Inflammatory macrophage treated with lipopolysaccharide for 1 hour (primary cell): ENCODE measurements at regions not wholly inside any gene's neighbourhood (a gene's known extent, or its start where the extent isn't known, plus 50 kb on each side); places are given as distances from the start of the nearest gene placed in this dataset.
"Not testable (repeated sequence)": the region's sequence is repeated elsewhere in the genome, so short reads cannot be mapped to it uniquely, and the experiment has no call there.

Source experiments
- DNase-seq, 2 donors: peaks; one replicate each; pipeline ENCODE4 v3.0.0-alpha.2; 2020 to 2022

- DNase-seq: no peak
These were observed 528.5 kb upstream of the ZP4 start for GRCh38 chr1:238419209-238419608.

- no peak for DNase-seq
These were observed 519.2 kb upstream of the ZP4 start for GRCh38 chr1:238409932-238410331.

GRCh38 chr1:238409191-238409850, 518.6 kb upstream of the ZP4 start:
- peak; percentile 51 to 71 for DNase-seq

GRCh38 chr1:238408737-238409136, 518.0 kb upstream of the ZP4 start:
- no peak for DNase-seq

- no peak for DNase-seq
These were observed 515.6 kb upstream of the ZP4 start for GRCh38 chr1:238406098-238406860.

- DNase-seq: no peak
These were observed 514.2 kb upstream of the ZP4 start for GRCh38 chr1:238404921-238405320.

- DNase-seq: no peak
These were observed 513.8 kb upstream of the ZP4 start for GRCh38 chr1:238404481-238404880.

- DNase-seq: no peak
These were observed 510.4 kb upstream of the ZP4 start for GRCh38 chr1:238401144-238401543.

- no peak for DNase-seq
These were observed 508.8 kb upstream of the ZP4 start for GRCh38 chr1:238399558-238399957.

GRCh38 chr1:238396140-238396539, 505.4 kb upstream of the ZP4 start:
- DNase-seq: no peak

GRCh38 chr1:238384381-238384780, 493.7 kb upstream of the ZP4 start:
- DNase-seq: no peak

GRCh38 chr1:238380167-238380566, 489.4 kb upstream of the ZP4 start:
- no peak for DNase-seq

GRCh38 chr1:238379446-238379845, 488.7 kb upstream of the ZP4 start:
- not testable (repeated sequence) for DNase-seq

- no peak for DNase-seq
These were observed 486.7 kb upstream of the ZP4 start for GRCh38 chr1:238377280-238377919.

GRCh38 chr1:238370599-238370998, 479.9 kb upstream of the ZP4 start:
- no peak for DNase-seq

- DNase-seq: no peak
These were observed 473.6 kb upstream of the ZP4 start for GRCh38 chr1:238364214-238364892.

GRCh38 chr1:238360474-238360873, 469.8 kb upstream of the ZP4 start:
- no peak for DNase-seq

- no peak for DNase-seq
These were observed 459.7 kb upstream of the ZP4 start for GRCh38 chr1:238350471-238350870.

GRCh38 chr1:238346340-238346739, 455.6 kb upstream of the ZP4 start:
- DNase-seq: no peak

GRCh38 chr1:238345837-238346236, 455.1 kb upstream of the ZP4 start:
- DNase-seq: no peak

- no peak for DNase-seq
These were observed 453.1 kb upstream of the ZP4 start for GRCh38 chr1:238343852-238344251.

GRCh38 chr1:238341395-238341794, 450.7 kb upstream of the ZP4 start:
- DNase-seq: no peak

GRCh38 chr1:238340989-238341388, 450.3 kb upstream of the ZP4 start:
- no peak for DNase-seq

GRCh38 chr1:238336531-238336930, 445.8 kb upstream of the ZP4 start:
- DNase-seq: no peak
